Activated CD8-positive, alpha-beta T cell treated with anti-CD3 and anti-CD28 coated beads, Interleukin-2, amount 10 ng/mL, durations not matched to agents 7 days and 5 days (primary cell): ENCODE measurements at regions not wholly inside any gene's neighbourhood (a gene's known extent, or its start where the extent isn't known, plus 50 kb on each side); places are given as distances from the start of the nearest gene placed in this dataset. TPM values are rescaled to one million over a fixed set of nuclear protein-coding genes. Genes with fewer than 3 reads are reported as not detected.

Experiments used
- ATAC-seq: fragments of 150-1000 bp; cut with Tn5 transposase; one replicate; pipeline ENCODE4 v1.10.0; 2021; ENCODE audit warnings: moderate library complexity
- CTCF ChIA-PET: fragments of 350-600 bp; sonication (Branson Sonifier 250); formaldehyde crosslinking; loops from one replicate; lab custom pipeline; 2021; ENCODE audit warnings: antibody characterized with exemption; lab: Charles Lee
- POLR2A ChIA-PET: fragments of 350-600 bp; sonication (Branson Sonifier 250); formaldehyde crosslinking; loops from one replicate; lab custom pipeline; 2021; ENCODE audit warnings: antibody characterized with exemption; lab: Charles Lee
- DNase-seq: peaks from one replicate; pipeline ENCODE4 v3.0.0-alpha.2; 2020
- H3K27ac Mint-ChIP-seq: one replicate; pipeline ENCODE4 v1.8.0; 2021; ENCODE audit warnings: mild to moderate bottlenecking, mixed read lengths
- H3K27me3 Mint-ChIP-seq: one replicate; pipeline ENCODE4 v1.8.0; 2021; ENCODE audit warnings: low read depth, mixed read lengths
- H3K36me3 Mint-ChIP-seq: one replicate; pipeline ENCODE4 v1.8.0; 2021; ENCODE audit warnings: low read depth, mixed read lengths
- H3K4me1 Mint-ChIP-seq: one replicate; pipeline ENCODE4 v1.8.0; 2021; ENCODE audit warnings: low read depth, mixed read lengths
- H3K4me3 Mint-ChIP-seq: one replicate; pipeline ENCODE4 v1.8.0; 2021; ENCODE audit warnings: mild to moderate bottlenecking, mixed read lengths
- H3K9me3 Mint-ChIP-seq: one replicate; pipeline ENCODE4 v1.8.0; 2022; ENCODE audit warnings: mixed read lengths; ENCODE audit not compliant: insufficient read depth
- microRNA-seq: library from miRNA; unstranded; fragments of <30 nt; microRNA quantifications from one replicate; pipeline ENCODE4 v1.2.0, GENCODE V29; 2022

GRCh38 chr14:65356327-65356836 is 56.1 kb upstream of the FUT8 start:
- peak overlapping the region; percentile 83 for H3K27ac Mint-ChIP-seq
- peak overlapping the region; percentile 18 for H3K4me3 Mint-ChIP-seq
- ChIA-PET CTCF (interaction anchor here (1.3 kb wide), 1 partner anchor 14 kb away, joined by 3 read pairs; no protein-coding TSS in a partner anchor), POLR2A (no interaction called here)
- no peaks in the 10 kb centered on the region for H3K27me3 Mint-ChIP-seq
- ATAC-seq (peak; percentile 54), DNase-seq (peak; percentile 59)
- H3K36me3 Mint-ChIP-seq: peaks cover 55% of the 10 kb centered on the region
- H3K9me3 Mint-ChIP-seq: no peaks in the 10 kb centered on the region
- H3K4me1 Mint-ChIP-seq: peaks cover 61% of the 10 kb centered on the region

- Mint-ChIP-seq H3K4me3 (no peak overlapping the region), H3K36me3 (peaks cover 56% of the 10 kb centered on the region), H3K4me1 (peaks cover 61% of the 10 kb centered on the region), H3K9me3 (no peaks in the 10 kb centered on the region), H3K27me3 (no peaks in the 10 kb centered on the region), H3K27ac (peak overlapping the region; percentile 83)
- ATAC-seq: peak; percentile 28
- no peak for DNase-seq
- ChIA-PET CTCF (no interaction called here), POLR2A (no interaction called here)
These were observed 55.4 kb upstream of the FUT8 start for GRCh38 chr14:65357113-65357512.

- Mint-ChIP-seq H3K27ac (no peak overlapping the region), H3K36me3 (peaks cover 60% of the 10 kb centered on the region), H3K27me3 (no peaks in the 10 kb centered on the region), H3K9me3 (no peaks in the 10 kb centered on the region), H3K4me3 (no peak overlapping the region), H3K4me1 (peaks cover 61% of the 10 kb centered on the region)
- no peak for ATAC-seq
- CTCF ChIA-PET: no interaction called here
- POLR2A ChIA-PET: no interaction called here
- DNase-seq: no peak
These were observed 54.8 kb upstream of the FUT8 start for GRCh38 chr14:65357689-65358088.

DNA sequence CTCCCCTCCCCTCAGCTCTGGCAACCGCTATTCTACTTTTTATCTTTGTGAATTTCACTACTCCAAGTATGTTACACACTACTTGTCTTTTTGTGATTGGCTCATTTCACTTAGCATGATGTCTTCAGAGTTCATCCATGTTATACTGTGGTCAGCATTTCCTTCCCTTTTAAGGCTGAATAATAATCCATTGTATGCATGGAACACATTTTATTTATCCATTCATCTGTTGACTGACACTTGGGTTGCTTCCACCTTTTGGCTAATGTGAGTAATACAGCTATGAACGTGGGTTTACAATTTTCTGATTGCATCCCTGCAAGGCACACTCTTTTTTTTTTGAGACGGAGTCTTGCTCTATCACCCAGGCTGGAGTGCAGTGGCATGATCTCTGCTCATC is 53.0 kb upstream of the FUT8 start:
- DNase-seq (no peak), ATAC-seq (no peak)
- ChIA-PET POLR2A (interaction anchor here (0.6 to 1.6 kb wide), 3 partner anchors 38 to 256 kb away, joined by 3 to 6 read pairs (median 4); no protein-coding TSS in a partner anchor), CTCF (interaction anchor here (0.7 to 2.2 kb wide), 12 partner anchors 10 to 195 kb away, joined by 3 to 10 read pairs (median 4); no protein-coding TSS in a partner anchor)
- no peaks in the 10 kb centered on the region for H3K27me3 Mint-ChIP-seq
- H3K9me3 Mint-ChIP-seq: no peaks in the 10 kb centered on the region
- no peak overlapping the region for H3K27ac Mint-ChIP-seq
- no peak overlapping the region for H3K4me3 Mint-ChIP-seq
- H3K36me3 Mint-ChIP-seq: peaks cover 58% of the 10 kb centered on the region
- peaks cover 50% of the 10 kb centered on the region for H3K4me1 Mint-ChIP-seq

GRCh38 chr14:65360144-65360784 is 52.3 kb upstream of the FUT8 start:
- peaks cover 62% of the 10 kb centered on the region for H3K36me3 Mint-ChIP-seq

DNA sequence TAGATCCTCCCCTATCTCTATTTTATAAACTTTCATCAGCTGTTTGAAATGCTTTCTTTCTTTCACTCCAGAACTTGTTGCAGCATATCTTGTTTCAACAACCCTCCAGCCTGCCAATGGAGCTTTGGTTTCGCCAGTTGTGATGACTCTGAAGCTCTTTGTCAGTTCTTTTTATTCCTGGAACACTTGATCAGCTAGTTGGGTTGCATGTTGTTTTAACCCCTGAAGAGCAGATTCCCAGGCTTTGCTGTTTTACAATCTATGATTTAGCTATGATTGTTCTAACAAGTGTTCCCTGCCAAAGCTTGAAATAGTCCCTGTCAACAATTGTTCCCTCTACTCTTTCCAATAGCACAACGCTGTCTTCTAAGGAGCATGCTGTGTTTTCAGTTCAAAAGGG is 50.6 kb upstream of the FUT8 start:
- Mint-ChIP-seq H3K27me3 (no peaks in the 10 kb centered on the region), H3K27ac (no peak overlapping the region), H3K9me3 (no peaks in the 10 kb centered on the region), H3K4me1 (peaks cover 37% of the 10 kb centered on the region), H3K4me3 (no peak overlapping the region), H3K36me3 (peaks cover 53% of the 10 kb centered on the region)
- POLR2A ChIA-PET: no interaction called here
- CTCF ChIA-PET: interaction anchor here (1.1 to 1.3 kb wide), 3 partner anchors 10 to 75 kb away, joined by 3 read pairs; no protein-coding TSS in a partner anchor
- ATAC-seq (no peak), DNase-seq (no peak)

More at GRCh38 chr14:65360144-65360784, 52.3 kb upstream of the FUT8 start:
- CTCF ChIA-PET: interaction anchor here (0.9 to 2.2 kb wide), 12 partner anchors 11 to 196 kb away, joined by 3 to 8 read pairs (median 4); no protein-coding TSS in a partner anchor
- Mint-ChIP-seq H3K27me3 (no peaks in the 10 kb centered on the region), H3K4me3 (no peak overlapping the region), H3K27ac (no peak overlapping the region), H3K4me1 (peaks cover 47% of the 10 kb centered on the region), H3K9me3 (no peaks in the 10 kb centered on the region)
- POLR2A ChIA-PET: interaction anchor here (1.6 kb wide), 1 partner anchor 256 kb away, joined by 6 read pairs; no protein-coding TSS in a partner anchor
- no peak for ATAC-seq
- DNase-seq: no peak

Small RNA genes lying in the stretch of these regions (microRNA-seq; reads per million reads assigned to microRNA genes)
- gene MIR4708: not detected
